CD4-positive, alpha-beta T cell treated with Interleukin-6 for 4 hours (primary cell): ENCODE measurements at regions not wholly inside any gene's neighbourhood (a gene's known extent, or its start where the extent isn't known, plus 50 kb on each side); places are given as distances from the start of the nearest gene placed in this dataset.
"Not testable (repeated sequence)": the region's sequence is repeated elsewhere in the genome, so short reads cannot be mapped to it uniquely, and the experiment has no call there.

Experiments
- DNase-seq: peaks from one replicate; pipeline ENCODE4 v3.0.0-alpha.2; 2020; ENCODE audit warnings: mixed read lengths

DNA sequence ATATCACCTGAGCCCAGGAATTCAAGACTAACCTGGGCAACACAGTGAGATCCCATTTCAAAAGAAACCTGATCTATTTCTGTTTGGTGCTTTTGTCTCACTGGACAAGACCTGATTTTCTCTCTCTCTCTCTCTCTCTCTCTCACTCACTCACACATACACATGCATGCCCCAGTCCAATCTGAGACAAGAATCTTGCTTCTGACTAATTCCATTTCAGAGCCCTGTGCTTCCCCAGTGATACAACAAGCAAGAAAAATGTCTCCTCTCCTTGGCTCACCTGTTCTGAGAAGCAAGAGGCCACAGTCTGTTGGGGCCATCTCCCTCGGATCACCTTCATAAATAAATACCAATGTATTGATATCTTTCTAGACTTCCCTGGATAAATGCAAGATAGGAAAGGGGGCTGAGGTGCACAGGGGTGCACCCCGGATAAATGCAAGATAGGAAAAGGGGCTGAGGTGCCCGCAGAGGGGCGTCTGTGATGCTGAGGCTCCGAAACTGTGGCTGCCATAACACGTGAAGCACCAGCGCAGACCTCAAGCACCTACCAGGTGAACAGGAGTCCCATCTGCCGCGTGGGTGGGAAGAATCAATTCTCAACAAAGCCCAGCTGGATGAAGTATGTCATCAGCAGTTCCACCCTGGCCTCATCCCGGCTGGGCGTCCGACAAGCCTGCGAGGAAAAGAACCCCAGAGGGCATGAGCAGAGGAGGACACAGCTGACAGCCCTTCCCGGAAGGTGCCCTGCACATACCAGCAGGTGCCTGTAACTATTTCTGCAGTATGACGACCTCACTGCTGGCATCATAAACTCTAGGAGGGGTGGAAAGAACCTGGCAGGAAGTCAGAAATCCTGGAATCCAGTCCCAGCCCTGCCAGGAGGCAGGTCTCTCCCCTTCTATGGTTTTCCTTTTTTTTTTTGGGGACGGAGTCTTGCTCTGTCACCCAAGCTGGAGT is 280.0 kb downstream of the GOLGA6L6 start:
- DNase-seq = not testable (repeated sequence)

DNA sequence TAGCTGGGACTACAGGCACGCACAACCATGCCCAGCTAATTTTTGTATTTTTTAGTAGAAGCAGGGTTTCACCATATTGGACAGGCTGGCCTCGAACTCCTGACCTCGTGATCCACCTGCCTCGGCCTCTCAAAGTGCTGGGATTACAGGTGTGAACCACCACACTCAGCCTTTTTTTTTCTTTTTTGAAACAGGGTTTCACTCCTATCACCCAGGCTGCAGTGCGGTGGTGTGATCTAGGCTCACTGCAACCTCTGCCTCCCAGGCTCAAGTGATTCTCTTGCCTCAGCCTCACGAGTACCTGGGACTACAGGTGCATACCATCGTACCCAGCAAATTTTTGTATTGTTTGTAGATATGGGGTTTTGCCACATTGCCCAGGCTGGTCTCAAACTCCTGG is 280.9 kb downstream of the GOLGA6L6 start:
- DNase-seq = not testable (repeated sequence)

DNA sequence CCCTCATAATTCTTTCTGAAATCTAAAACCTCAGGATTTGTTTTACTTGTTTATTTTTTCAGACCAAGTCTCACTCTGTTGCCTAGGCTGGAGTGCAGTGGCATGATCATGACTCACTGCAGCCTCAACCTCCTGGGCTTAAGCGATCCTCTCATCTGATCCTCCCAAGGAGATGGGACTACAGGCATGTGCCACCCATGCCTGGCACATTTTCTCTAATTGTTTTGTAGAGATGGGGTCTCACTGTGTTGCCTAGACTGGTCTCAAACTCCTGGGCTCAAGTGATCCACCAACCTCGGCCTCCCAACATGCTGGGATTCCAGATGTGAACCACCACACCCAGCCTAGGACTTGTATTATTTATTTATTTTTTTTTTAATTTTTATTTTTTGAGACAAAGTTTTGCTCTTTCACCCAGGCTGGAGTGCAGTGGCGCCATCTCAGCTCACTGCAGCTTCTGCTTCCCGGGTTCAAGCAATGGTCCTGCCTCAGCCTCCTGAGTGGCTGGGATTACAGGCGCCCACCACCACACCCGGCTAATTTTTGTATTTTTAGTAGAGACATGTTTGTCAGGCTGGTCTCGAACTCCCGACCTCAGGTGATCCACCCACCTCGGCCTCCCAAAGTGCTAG is 281.9 kb downstream of the GOLGA6L6 start:
- not testable (repeated sequence) for DNase-seq

GRCh38 chr15:20256394-20256793 is 285.2 kb downstream of the GOLGA6L6 start:
- DNase-seq = not testable (repeated sequence)

DNA sequence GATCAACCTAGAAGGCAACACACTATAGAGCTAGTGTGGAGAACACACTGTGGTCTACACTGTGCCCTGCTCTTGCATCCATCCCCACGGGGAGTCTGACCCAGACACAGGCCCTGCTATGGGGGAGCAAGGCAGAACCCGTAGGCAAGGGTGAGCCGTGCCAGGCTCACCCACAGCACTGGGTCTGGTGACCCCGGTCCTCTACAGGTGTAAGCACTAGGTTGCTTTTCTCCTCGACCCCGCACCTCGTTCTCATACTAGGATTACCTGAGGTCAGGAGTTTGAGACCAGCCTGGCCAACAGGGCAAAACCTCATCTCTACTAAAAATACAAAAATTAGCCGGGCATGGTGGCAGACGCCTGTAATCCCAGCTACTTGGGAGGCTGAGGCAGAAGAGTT is 286.0 kb downstream of the GOLGA6L6 start:
- not testable (repeated sequence) for DNase-seq

DNA sequence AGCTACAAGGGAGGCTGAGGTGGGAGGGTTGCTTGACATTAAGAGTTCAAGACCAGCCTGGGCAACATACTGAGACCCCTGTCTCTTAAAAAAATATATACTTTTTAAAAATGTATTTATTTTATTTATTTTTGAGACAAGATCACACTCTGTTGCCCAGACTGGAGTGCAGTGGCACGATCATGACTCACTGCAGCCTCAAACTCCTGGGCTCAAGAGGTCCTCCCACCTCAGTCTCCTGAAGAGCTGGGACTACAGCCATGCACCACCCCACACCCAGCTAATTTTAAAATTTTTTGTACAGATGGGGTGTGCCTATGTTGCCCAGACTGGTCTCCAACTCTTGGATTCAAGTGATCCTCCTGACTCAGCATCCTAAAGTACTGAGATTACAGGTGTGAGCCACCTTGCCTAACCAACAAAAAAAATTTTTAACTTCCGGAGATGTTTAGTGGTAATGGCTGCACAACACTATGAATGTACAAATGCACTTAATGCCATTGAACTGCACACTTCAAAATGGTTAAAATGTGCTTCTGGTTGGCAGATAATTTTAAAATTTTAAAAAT is 288.5 kb downstream of the GOLGA6L6 start:
- DNase-seq = not testable (repeated sequence)

DNA sequence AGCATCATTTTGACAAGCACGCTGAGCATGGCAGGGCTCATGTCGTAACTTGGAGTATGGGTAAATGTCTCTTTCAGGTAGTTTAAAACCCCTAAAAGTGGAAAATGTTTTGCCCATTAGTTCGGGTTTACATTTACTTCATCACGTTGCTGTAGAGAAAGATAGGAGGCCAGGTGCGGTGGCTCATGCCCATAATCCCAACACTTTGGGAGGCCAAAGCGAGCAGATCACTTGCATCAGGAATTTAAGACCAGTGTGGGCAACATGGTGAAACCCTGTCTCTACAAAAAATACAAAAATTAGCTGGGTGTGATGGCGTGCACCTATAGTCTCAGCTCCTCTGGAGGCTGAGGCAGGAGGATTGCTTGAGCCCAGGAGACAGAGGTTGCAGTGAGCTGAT is 289.6 kb downstream of the GOLGA6L6 start:
- not testable (repeated sequence) for DNase-seq

DNA sequence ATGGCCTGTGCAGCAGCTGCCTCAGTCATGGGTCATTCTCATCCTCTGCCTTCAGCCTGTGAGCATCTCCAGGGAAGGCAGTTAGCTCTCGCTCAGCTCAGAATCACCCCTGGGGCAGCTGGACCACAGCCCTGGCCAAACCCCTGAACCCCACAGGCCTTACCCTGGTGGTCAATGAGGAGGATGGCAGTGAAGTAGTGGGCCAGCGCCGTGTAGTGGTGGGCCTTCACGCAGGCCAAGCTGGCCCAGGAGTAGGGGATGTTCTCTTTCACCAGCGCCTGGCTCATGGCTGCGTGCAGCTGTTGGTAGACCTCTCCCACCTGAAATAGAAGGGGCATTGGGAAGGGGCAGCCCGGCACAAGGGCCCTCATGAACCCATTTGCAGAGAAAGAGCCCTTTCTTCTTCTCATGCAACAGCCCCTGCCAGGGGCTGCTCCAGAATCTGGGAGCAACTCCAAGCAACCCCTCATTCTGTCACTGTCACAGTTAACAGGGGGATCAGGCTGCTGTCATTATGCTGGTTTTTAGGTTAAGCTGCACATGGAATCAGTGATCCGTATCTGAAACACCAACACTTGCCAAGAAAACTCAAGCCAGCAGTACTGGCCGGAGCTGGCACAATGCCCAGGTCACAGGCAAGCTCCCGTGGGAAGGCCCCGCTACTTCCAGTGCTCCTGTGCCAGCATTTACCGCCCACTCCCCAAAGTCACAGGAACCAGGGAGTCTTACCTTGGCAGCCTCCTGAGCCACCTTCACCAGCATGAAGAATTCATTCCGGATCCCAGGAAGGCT is 290.2 kb downstream of the GOLGA6L6 start:
- not testable (repeated sequence) for DNase-seq

GRCh38 chr15:20250206-20250605 is 291.4 kb downstream of the GOLGA6L6 start:
- not testable (repeated sequence) for DNase-seq

DNA sequence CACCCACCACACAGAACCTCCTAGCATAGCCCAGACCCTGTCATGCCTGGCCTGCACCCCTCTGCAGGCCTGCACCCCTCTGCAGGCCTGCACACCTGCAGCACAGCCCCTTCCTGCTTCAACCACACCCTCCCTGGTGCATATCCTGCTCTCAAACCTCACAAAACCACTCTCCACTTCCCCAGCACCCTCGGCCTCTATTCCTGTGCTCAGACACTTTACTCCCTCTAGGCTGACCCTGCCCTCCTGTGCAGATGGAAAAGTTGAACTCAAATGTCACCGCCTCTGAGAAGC is 292.0 kb downstream of the GOLGA6L6 start:
- not testable (repeated sequence) for DNase-seq

DNA sequence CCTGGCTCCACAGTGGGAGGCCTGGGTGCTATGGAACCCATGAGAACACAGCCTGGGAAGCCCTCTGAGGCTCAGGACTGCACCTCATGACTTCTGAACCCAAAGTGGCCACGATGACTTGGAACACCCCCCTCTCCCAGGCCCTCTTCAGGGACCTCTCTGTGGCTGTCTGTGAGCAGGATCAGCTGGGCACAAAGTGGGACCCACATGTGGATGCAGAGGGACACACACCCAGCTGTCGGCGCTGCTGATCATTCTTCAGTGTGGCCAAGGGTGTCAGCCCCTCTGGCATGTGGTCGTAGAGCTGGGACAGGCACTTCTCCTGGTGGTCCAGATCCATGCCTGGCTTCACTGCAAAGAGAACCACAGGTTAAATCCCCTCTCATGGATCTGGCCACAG is 293.2 kb downstream of the GOLGA6L6 start:
- DNase-seq = not testable (repeated sequence)

GRCh38 chr15:20247137-20247536 is 294.5 kb downstream of the GOLGA6L6 start:
- DNase-seq = not testable (repeated sequence)

GRCh38 chr15:20246624-20247023 is 295.0 kb downstream of the GOLGA6L6 start:
- not testable (repeated sequence) for DNase-seq

GRCh38 chr15:20245856-20246255 is 295.7 kb downstream of the GOLGA6L6 start:
- DNase-seq = not testable (repeated sequence)

- not testable (repeated sequence) for DNase-seq
These were observed 296.8 kb downstream of the GOLGA6L6 start for GRCh38 chr15:20244792-20245191.

DNA sequence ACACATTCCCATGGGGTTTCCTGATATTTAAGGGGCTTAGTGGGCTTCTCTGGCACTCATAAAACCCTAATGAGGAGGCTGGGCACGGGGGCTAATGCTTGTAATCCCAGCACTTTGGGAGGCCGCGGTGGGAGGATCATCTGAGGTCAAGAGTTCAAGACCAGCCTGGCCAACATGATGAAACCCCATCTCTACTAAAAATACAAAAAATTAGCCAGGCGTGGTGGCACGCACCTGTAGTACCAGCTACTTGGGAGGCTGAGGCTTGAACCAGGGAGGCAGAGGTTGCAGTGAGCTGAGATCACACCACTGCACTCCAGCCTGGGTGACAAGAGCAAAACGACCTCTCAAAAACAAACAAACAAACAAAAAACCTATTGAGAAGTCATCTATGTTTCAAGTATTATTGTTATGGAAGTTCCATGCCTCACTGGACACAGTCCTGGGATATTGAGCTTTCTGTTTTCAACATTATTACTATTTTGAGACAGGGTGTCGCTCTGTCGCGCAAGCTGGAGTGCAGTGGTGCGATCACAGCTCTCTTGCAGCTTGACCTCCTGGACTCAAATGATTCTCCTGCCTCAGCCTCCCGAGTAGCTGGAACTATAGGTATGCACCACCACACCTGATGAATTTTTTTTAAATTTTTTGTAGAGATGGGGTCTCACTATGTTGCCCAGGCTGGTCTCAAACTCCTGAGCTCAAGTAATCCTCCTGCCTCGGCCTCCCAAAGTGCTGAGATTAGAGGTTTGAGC is 297.9 kb downstream of the GOLGA6L6 start:
- DNase-seq = not testable (repeated sequence)

- DNase-seq = not testable (repeated sequence)
These were observed 301.2 kb downstream of the GOLGA6L6 start for GRCh38 chr15:20240366-20240917.

GRCh38 chr15:20239186-20239585 is 302.4 kb downstream of the GOLGA6L6 start:
- not testable (repeated sequence) for DNase-seq

- not testable (repeated sequence) for DNase-seq
These were observed 304.2 kb downstream of the GOLGA6L6 start for GRCh38 chr15:20237256-20238020.

GRCh38 chr15:20235728-20236127 is 305.9 kb downstream of the GOLGA6L6 start:
- not testable (repeated sequence) for DNase-seq

DNA sequence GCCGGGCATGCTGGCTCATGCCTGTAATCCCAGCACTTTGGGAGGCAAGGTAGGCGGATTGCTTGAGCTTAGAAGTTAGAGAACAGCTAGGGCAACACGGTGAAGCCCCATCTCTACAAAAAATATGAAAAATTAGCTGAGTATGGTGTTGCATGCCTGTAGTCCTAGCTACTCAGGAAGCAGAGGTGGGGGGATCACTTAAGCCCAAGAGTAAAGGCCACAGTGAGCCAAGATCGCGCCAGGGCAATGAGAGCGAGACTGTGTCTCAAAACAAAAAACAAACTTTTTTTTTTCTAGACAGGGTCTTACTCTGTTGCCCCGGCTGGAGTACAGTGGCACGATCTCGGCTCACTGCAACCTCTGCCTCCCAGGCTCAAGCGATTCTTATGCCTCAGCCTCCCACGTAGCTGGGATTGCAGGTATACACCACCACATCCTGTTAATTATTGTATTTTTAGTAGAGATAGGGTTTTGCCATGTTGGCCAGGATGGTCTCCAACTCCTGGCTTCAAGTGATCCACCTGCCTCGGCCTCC is 307.5 kb downstream of the GOLGA6L6 start:
- not testable (repeated sequence) for DNase-seq
